HCEC 1CT (cell line): ENCODE measurements at regions not wholly inside any gene's neighbourhood (a gene's known extent, or its start where the extent isn't known, plus 50 kb on each side); places are given as distances from the start of the nearest gene placed in this dataset.

Experiments used
- DNase-seq: peaks from one replicate; pipeline ENCODE4 v3.0.0-alpha.2; 2017

DNA sequence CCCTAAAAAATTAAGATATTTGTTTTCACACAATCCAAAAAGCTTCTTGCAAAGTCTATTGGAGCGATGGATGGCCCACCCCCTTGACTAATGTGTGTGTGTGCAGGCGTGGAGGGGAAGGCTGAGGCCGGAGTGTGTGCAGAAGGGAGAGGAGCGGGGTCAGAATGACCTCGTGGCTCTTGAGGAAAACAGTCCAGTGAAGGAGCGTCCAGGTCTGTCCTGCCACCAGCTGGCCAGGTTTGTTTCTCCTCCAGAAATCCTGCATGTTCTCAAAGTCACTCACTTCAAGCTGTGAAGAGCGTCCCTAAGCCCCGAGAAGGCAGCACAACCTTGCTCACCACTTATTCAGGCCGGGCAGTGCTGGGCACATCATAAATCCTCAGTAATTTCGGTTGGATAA lies 69.5 kb upstream of the SSX2IP start:
- DNase-seq = no peak

DNA sequence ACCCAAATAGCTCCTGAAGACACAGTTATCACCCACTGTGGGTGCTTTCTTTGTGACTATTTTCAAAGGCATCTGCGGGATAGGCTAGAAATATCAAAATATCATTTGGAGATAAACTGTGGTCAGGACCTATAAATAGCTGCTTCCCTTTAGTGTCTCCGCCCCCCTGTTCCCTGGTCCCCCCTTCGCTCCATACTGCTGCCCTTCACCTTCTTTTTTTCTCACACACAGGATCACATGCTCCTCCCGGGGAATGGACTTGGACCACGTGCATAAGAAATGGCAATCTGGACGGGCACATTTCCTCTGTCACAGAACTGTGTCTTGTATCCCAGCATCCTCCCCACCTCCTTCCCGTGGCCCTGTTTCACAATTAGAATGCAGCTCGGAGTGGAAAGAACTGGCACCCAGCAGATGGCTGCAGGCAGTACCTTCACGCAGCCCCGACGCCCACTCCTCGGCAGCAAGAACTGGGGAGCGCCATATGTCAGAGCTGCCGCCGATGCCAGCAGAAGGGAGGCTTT lies 68.8 kb upstream of the SSX2IP start:
- peak; percentile 65 for DNase-seq

DNA sequence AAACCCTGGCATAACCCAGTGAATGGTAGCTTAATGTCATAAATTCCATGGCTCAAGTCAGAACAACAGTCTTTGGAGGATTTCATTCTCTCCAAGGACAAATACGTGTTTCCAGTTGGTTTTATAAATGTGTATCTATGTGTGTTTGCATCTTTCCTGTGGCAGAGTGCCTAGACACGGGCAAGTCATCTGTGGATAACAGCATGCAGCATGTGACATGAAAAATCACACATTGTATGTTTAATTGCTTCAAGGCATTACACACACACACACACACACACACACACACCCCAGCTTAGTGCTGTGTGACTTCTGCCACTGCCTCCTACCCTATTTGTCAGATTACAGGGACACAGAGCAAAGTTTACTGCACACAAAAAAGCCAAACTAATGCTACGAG lies 68.2 kb upstream of the SSX2IP start:
- DNase-seq = no peak

DNA sequence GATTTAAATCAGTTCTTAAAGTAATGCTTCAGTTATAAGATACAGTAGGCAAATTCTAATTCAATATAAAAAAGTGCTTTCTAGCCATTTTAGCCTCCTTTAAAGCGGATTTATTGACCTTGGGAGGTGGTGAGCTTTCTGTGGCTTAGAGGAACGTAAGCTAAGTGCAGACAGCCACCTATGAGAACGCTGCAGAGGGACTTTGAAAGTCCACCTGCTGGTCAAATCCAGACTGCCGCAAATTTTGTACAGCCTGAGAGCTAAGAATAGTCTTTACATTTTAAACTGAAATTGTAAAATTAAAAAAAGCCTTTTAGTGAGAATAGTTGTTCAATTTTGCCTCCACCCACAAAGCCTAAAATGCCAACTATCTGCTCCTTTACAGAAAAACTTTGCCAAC lies 67.0 kb upstream of the SSX2IP start:
- no peak for DNase-seq

DNA sequence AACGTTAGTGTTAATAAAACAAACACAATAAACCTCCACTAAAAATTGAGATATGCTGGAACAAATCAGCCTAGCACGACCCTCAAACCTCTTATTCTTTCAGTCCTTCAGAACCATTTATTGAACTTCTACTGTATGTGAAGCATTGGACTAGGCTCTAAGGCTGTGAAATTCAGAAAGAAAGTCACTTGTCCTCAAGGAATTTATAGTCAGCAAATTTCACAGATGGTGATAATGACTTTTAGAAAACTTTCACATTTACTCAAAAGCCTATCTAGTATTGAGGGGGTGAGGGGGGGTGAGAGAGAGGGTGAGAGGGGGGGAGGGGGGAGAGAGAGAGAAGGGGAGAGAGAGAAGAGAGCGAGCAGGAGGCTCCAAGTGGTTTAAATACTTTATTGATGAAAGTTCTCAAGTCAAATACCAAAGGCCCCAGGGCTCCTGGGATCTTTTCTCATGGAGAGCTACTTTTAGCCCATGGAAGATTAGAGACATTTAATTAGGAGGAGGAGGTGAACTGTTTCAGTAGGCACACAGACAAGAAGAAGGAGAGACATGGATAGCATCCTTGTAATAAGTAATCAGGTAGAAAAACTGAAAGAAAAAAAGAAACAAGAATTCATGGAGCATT lies 66.3 kb upstream of the SSX2IP start:
- peak; percentile 19 for DNase-seq

DNA sequence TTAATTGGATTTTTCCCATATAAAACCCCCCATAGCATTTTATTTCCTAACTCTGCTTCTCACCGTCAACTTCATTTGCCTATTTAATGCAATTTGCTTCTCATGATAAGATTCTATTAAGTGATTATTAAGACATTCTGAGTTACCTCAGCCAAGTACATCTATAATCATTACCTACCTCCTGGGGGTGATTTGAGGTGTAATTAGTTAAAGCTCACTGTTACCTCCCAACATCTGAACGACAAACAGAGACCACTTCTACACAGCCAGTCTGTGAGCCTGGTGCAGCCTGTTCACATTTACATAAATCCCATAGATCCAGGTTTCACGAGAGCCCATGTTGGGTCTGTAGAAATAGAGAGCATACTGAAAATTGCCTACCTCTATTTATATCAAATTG lies 65.7 kb upstream of the SSX2IP start:
- no peak for DNase-seq

DNA sequence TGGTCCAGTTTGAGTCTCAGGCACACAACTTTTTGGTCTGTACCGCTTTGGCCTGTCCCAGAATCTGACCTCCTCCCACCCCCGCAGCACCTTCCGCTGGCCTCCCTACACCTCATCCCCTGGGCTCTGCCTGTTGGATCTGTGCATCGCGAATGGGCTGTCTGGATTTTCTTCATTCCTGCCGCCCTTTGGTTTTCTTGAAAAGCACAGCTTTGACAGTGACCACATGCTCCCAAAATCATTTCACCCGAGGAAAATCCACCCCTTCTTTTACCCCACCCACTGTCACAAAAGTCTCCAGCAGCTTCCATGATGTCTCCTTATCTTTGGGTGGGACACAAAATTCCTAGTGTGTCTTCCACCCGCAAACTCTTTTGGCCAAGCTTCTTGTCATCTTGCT lies 65.0 kb upstream of the SSX2IP start:
- no peak for DNase-seq

DNA sequence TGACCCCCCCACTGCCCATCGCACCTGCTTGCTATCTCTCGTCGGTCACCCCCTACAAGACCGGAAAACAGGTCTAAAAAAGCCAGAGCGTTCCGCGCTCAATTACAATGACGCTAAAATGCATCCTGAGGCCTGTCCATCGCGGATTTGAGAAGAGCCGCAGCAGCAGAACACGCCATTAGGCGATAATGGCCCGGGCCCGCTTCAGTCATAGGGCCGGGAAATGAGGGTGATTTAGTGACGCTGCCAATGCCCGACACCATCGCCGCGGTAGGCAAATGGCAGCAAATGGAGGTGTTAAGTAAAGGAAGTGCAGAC lies 64.1 kb upstream of the SSX2IP start:
- no peak for DNase-seq

DNA sequence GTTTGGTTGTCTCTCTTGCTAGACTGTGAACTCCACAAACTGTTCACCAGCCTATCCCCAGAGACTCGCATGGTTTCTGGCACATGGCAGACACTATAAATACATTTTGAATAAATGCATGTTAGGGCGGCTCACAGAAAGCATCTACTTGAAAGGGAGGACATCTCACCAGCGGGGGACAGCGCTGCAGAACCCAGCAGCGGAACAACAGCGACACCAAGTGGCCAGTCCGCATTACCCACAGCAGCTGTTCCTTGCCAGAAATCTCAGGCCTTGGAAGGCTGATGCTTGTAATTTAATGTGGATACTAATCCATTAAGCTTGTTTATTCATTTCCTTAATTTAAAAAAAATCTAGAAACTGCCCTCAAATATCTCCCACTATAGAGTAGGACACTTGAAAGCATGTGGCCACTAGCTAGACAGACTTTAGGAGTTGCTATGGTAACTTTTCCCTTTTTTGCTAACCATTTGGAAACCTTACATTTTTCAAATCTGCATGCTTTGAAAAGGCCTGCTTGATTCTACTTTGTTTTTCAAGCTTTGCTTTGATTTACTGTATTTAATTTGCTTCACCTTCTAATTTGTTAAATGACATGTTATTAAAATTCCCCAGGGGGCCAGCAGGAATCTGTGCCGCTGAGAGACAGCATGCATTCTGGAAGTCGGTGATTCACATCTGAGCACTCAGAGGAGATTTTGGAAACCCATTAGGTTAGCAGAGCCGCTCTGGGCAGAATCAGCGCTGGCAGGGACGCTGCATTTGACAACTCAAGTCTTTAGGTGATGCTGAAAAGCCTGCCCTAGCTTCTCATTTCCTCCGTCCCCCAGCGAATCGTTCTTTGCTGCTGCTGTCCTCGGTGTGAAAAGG lies 63.5 kb upstream of the SSX2IP start:
- DNase-seq = peak; percentile 51

DNA sequence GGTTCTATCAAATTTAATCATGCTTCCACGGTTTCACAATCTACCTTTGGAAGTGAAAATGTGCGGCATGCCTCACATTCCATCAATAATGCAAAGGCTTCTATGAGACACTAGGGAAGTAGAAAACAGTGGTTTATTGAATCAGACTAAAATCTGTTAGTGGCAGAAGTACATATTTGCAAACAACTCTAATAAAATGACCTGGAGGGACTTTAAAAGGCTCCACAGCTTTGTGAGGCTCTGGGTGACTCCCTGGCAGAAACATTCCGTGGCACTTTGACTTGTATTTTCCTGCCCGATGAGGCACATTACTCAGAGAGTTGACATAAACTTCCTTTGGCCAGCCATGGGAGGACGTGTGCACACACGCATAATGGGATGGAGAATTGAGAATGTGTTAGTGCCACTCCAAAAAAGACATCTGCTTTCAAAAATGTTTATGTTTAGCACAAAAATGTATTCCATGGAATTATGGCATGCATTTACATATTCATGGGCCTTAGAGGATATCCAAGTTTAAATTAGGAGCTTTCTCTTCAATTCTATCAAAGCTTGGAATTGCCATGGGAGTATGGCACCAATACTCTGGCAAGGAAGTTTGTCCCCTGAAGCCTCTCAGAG lies 60.0 kb upstream of the SSX2IP start:
- no peak for DNase-seq

DNA sequence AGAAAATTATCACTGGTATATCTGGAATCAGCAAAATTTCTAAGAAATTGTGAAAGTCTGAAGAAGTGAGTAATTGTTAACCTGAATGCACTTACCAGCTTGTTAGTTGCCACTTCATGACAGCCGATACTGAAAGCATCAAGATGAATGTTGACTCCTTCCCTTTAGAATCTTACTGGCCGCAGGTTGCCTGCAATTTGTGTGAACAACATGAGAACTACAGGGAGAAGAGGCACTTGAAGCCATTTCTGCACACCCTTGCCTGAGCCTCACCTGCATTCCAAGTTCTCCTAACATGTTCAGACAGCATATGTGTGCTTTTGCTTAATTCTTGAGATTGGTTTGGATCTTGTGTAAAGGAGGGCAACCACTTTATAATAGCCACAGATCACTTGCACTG lies 59.2 kb upstream of the SSX2IP start:
- DNase-seq = no peak

DNA sequence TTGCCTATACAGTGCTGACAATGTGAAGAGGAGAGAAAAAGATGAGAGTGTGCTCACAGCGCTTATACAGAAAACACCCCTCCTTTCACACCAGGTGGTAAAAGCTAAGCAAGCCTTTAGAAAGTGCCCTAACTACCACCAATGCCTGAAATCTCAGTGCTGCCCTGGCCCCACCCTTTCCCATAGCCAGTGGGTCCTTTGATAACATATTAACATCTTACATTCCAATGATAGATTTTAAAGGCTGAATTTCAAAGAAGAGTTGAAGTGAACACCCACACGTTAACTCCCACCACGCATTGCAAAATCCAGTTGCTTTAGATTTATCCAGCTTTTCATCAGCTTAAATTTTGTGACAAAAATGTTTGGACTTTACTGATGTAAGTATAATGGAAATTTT lies 58.1 kb upstream of the SSX2IP start:
- no peak for DNase-seq

DNA sequence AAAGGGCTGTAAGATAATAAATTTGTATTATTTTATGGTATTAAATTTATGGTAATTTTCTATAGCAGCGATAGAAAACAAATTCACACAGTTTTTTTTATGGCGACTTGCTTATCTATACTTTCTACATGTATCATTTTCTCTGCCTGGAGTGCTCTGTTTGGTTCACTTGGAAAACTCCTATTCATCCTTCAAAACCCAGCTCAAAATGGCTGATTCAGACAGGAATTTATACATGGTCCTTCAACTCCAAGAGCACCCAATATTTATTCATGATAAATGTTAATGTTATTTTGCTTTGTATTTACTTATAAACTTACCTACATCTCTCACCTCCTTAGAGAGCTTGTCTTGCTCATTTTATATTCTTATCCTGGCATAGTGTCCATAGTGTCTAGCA lies 55.6 kb upstream of the SSX2IP start:
- no peak for DNase-seq

DNA sequence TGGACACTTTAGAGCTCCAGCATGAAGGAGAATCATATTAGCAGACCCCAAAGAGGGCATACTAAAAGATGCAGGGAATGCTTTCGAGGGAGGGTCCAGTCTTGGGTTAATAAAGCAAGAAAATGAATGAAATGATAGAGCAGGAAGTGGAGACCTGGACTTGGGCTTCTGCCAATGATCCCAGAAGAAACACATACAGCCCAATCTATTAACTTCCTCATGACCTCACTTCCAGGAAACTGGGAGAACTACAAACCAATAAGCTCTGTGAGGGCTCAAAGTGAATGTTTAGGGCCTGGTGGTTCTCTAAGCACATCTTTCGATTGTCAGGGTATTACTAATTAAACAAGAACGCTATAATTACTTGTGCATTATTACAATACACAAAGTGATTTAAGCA lies 53.6 kb upstream of the SSX2IP start:
- no peak for DNase-seq

DNA sequence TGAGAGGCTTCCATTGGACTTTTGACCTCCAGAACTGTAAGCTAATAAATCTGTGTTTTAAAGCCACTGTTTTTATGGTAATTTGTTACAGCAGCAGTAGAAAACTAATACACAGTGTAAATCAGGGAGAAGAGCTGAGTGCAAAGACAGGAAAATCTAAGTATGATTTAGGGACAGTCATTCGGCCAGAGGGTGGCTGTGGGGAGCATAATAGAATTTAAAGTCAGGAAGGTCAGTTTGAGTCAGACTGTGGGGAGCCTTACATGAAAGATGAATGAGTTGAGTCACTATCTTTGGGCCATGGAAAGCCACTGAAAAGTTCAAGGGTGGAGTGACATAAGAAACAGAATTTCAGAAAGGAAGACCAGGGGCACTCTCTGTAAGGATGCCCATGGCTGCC lies 52.4 kb upstream of the SSX2IP start:
- peak; percentile 76 for DNase-seq

DNA sequence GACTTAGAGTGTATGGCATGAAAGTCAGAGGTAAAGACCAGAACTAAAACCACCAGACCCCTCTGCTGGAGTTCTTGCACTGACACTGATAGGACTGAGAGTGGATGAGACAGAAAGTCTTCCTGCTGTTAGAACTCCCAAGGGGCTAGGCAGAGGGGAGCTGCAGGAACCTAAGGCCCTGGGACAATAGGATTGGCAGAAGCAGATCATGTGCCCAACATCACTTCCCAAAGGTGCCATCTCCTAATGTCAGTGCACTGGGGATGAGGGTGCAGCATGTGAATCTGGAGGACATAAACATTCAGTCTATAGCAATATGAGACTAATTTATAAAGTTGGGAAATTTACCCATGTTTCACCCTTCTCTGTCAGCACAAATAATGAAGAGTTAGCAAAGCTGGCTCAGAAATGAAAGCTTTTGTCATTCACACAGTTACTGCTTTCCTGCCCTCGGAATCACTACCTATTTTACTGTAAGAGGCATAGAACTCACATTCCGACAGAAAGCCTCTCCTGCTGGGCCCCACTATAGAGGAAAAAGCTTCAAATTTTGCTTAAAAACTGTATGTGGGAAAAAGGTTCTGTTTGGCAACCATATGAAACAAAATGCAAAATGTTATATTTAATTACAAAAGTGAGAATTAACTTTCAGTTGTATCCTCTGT lies 49.9 kb upstream of the SSX2IP start:
- no peak for DNase-seq
